DOHH2 (cell line): ENCODE measurements at regions not wholly inside any gene's neighbourhood (a gene's known extent, or its start where the extent isn't known, plus 50 kb on each side); places are given as distances from the start of the nearest gene placed in this dataset.

Experiments used
- H3F3A ChIP-seq: fragments of 200-600 bp; sonication (generic), shearing (Covaris generic); 2 replicates; pipeline ENCODE4 v1.6.0; 2016; ENCODE audit warnings: antibody characterized with exemption, mild to moderate bottlenecking; ENCODE audit not compliant: control insufficient read depth, insufficient read depth
- H3K27ac ChIP-seq: fragments of 200-600 bp; sonication (generic); 2 replicates; pipeline ENCODE4 v1.5.1; 2014; ENCODE audit warnings: low read depth, mild to moderate bottlenecking, low read length, moderate library complexity
- H3K27me3 ChIP-seq: fragments of 200-600 bp; sonication (generic); 2 replicates; pipeline ENCODE4 v1.6.1; 2014; ENCODE audit warnings: mild to moderate bottlenecking, low read length, mixed read lengths; ENCODE audit not compliant: control insufficient read depth
- H3K36me3 ChIP-seq: fragments of 200-600 bp; sonication (generic); 2 replicates; pipeline ENCODE4 v1.6.1; 2014; ENCODE audit warnings: mild to moderate bottlenecking, low read length, moderate library complexity, mixed read lengths; ENCODE audit not compliant: control insufficient read depth
- H3K4me1 ChIP-seq: fragments of 200-600 bp; sonication (generic); 2 replicates; pipeline ENCODE4 v1.6.1; 2014; ENCODE audit warnings: mild to moderate bottlenecking, low read length, mixed read lengths; ENCODE audit not compliant: control insufficient read depth
- H3K4me2 ChIP-seq: fragments of 200-600 bp; sonication (generic); 2 replicates; pipeline ENCODE4 v1.6.0; 2014; ENCODE audit warnings: mild to moderate bottlenecking, low read length, moderate library complexity
- H3K4me3 ChIP-seq: fragments of 200-600 bp; sonication (generic); 2 replicates; pipeline ENCODE4 v1.5.1; 2014; ENCODE audit warnings: mild to moderate bottlenecking, low read length, mixed read lengths
- H3K79me2 ChIP-seq: fragments of 200-600 bp; sonication (generic); 2 replicates; pipeline ENCODE4 v1.6.1; 2014; ENCODE audit warnings: mild to moderate bottlenecking, low read length, mixed read lengths; ENCODE audit not compliant: control insufficient read depth
- H3K9me2 ChIP-seq: fragments of 200-600 bp; sonication (generic); replicated peaks from 2 replicates; pipeline ENCODE4 v1.6.1; 2014; ENCODE audit warnings: mild to moderate bottlenecking, low read length, mixed read lengths; ENCODE audit not compliant: control insufficient read depth
- H3K9me3 ChIP-seq: fragments of 200-600 bp; sonication (generic); 2 replicates; pipeline ENCODE4 v1.6.1; 2014; ENCODE audit warnings: antibody characterized with exemption, low read length, mixed read lengths; ENCODE audit not compliant: control insufficient read depth, insufficient read depth
- H4K20me1 ChIP-seq: fragments of 200-600 bp; sonication (generic); 2 replicates; pipeline ENCODE4 v1.6.0; 2014; ENCODE audit warnings: low read depth, mild to moderate bottlenecking, antibody characterized with exemption, low read length, moderate library complexity; ENCODE audit not compliant: control insufficient read depth, insufficient read depth
- EZH2phosphoT487 ChIP-seq: fragments of 200-600 bp; sonication (generic); IDR thresholded peaks from 2 replicates; pipeline ENCODE4 v1.6.1; 2017; ENCODE audit warnings: borderline replicate concordance, mild to moderate bottlenecking, antibody characterized with exemption, low read length, moderate library complexity, mixed read lengths
- TF ChIP-seq, protein P1 (sequence below): fragments of 200-600 bp; sonication (generic); IDR thresholded peaks from one replicate; pipeline ENCODE4 v1.5.1; 2014; ENCODE audit warnings: antibody characterized with exemption, mild to moderate bottlenecking, low read depth, low read length; ENCODE audit not compliant: poor library complexity, severe bottlenecking

DNA sequence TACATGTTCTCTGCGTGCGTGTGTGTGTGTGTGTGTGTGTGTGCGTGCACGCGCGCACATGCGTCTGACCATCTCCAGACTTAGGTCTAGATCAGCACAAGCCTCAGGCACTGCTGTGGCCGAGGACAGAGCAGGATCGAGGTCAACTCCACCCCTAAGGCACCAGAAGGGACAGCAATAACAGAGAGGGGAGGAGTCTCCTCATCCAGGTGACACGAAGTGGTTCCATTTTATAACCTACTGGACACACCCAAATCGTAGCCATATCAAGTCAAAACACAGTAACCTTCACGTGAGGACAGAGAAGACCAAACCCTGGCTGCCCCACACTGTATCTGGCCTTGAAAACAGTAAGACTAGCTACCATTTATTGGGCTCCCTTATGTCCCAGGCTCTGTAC is 224.1 kb downstream of the FGFR2 start:
- no peaks in the 10 kb centered on the region for H3K9me3 ChIP-seq
- H3K36me3 ChIP-seq: no peaks in the 10 kb centered on the region
- no peak overlapping the region for H3K4me3 ChIP-seq
- H3K79me2 ChIP-seq: no peaks in the 10 kb centered on the region
- no peaks in the 10 kb centered on the region for H3K4me1 ChIP-seq
- no peaks in the 10 kb centered on the region for H3K27me3 ChIP-seq
- no peaks in the 10 kb centered on the region for H4K20me1 ChIP-seq
- no peak for TF ChIP-seq EZH2phosphoT487
- TF ChIP-seq, protein P1, sequence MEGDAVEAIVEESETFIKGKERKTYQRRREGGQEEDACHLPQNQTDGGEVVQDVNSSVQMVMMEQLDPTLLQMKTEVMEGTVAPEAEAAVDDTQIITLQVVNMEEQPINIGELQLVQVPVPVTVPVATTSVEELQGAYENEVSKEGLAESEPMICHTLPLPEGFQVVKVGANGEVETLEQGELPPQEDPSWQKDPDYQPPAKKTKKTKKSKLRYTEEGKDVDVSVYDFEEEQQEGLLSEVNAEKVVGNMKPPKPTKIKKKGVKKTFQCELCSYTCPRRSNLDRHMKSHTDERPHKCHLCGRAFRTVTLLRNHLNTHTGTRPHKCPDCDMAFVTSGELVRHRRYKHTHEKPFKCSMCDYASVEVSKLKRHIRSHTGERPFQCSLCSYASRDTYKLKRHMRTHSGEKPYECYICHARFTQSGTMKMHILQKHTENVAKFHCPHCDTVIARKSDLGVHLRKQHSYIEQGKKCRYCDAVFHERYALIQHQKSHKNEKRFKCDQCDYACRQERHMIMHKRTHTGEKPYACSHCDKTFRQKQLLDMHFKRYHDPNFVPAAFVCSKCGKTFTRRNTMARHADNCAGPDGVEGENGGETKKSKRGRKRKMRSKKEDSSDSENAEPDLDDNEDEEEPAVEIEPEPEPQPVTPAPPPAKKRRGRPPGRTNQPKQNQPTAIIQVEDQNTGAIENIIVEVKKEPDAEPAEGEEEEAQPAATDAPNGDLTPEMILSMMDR: no peak
- no peaks in the 10 kb centered on the region for H3K9me2 ChIP-seq
- H3K4me2 ChIP-seq: no peak overlapping the region
- H3F3A ChIP-seq: no peaks in the 10 kb centered on the region
- H3K27ac ChIP-seq: no peak overlapping the region

DNA sequence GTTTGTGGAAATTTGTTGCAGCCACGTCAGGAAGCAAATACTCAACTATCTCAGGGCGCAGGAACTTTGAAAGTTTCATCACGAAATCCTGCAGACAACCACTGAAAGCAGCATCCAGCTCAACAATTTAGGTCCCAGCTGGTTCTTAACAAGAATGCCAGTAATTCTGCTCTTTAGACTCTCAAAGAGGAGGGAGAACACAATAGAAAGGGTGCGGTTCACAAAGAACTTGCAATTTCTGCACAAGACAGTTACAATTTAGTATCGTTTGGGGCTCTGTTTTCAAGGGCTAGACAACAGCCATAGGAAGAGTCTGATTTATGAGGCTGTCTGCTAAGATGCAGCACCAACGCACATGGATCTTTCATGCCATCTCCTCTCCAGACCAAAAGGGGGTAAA is 223.1 kb downstream of the FGFR2 start:
- no peaks in the 10 kb centered on the region for H4K20me1 ChIP-seq
- H3K9me3 ChIP-seq: no peaks in the 10 kb centered on the region
- no peaks in the 10 kb centered on the region for H3K79me2 ChIP-seq
- H3K9me2 ChIP-seq: no peaks in the 10 kb centered on the region
- no peak overlapping the region for H3K4me2 ChIP-seq
- H3K27ac ChIP-seq: no peak overlapping the region
- no peaks in the 10 kb centered on the region for H3K4me1 ChIP-seq
- H3K4me3 ChIP-seq: no peak overlapping the region
- no peaks in the 10 kb centered on the region for H3K36me3 ChIP-seq
- no peaks in the 10 kb centered on the region for H3K27me3 ChIP-seq
- TF ChIP-seq, protein P1: no peak
- TF ChIP-seq EZH2phosphoT487: no peak
- no peaks in the 10 kb centered on the region for H3F3A ChIP-seq

GRCh38 chr10:121378251-121378801 is 219.9 kb downstream of the FGFR2 start:
- no peaks in the 10 kb centered on the region for H3K79me2 ChIP-seq
- no peak overlapping the region for H3K27ac ChIP-seq
- TF ChIP-seq, protein P1: no peak
- no peak for TF ChIP-seq EZH2phosphoT487
- H3F3A ChIP-seq: no peaks in the 10 kb centered on the region
- no peak overlapping the region for H3K4me2 ChIP-seq
- no peaks in the 10 kb centered on the region for H3K9me2 ChIP-seq
- H3K9me3 ChIP-seq: no peaks in the 10 kb centered on the region
- no peak overlapping the region for H3K4me3 ChIP-seq
- H3K4me1 ChIP-seq: no peaks in the 10 kb centered on the region
- no peaks in the 10 kb centered on the region for H3K27me3 ChIP-seq
- H4K20me1 ChIP-seq: no peaks in the 10 kb centered on the region
- H3K36me3 ChIP-seq: no peaks in the 10 kb centered on the region

DNA sequence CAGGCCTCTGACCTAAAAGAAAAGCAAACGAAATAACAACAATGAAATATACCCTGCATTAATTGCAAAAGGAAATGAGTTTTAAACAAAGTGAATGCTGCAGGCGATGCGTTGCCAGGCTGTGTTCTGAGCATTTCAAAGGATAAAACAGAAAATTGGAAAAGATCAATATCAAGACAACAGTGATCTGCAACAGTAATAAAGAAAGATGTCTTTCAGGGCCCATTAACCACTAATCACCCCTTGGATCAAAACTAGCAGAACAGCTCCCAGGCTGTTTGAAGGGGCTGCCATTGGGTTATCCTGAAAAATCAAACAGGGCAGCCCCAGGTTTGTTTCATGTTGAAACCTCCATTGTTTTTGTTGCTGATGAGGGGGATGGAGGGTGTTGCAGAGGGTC is 219.2 kb downstream of the FGFR2 start:
- Histone ChIP-seq H3K9me2 (no peaks in the 10 kb centered on the region), H4K20me1 (no peaks in the 10 kb centered on the region), H3K27me3 (no peaks in the 10 kb centered on the region), H3K4me1 (no peaks in the 10 kb centered on the region), H3K27ac (no peak overlapping the region), H3K4me2 (no peak overlapping the region), H3K36me3 (no peaks in the 10 kb centered on the region), H3K79me2 (no peaks in the 10 kb centered on the region), H3F3A (no peaks in the 10 kb centered on the region), H3K4me3 (no peak overlapping the region), H3K9me3 (no peaks in the 10 kb centered on the region)
- TF ChIP-seq, protein P1: no peak
- no peak for TF ChIP-seq EZH2phosphoT487
